ENCODE measurements at regions not wholly inside any gene's neighbourhood (a gene's known extent, or its start where the extent isn't known, plus 50 kb on each side); places are given as distances from the start of the nearest gene placed in this dataset.
"Not testable (repeated sequence)": the region's sequence is repeated elsewhere in the genome, so short reads cannot be mapped to it uniquely, and the experiment has no call there.

- not testable (repeated sequence) for H3K4me3 Mint-ChIP-seq, H3K27ac Mint-ChIP-seq, H3K9me3 Mint-ChIP-seq
These were observed 243.6 kb downstream of the CWH43 start for GRCh38 chr4:49229713-49230112.

GRCh38 chr4:49233346-49233745, 247.3 kb downstream of the CWH43 start:
- not testable (repeated sequence) for DNase-seq; H3K36me3 Mint-ChIP-seq (ENCODE audit: low read depth); H3K27ac Mint-ChIP-seq

More at GRCh38 chr4:49229713-49230112, 243.6 kb downstream of the CWH43 start:
- not testable (repeated sequence) for H3K27me3 Mint-ChIP-seq; DNase-seq; H3K36me3 Mint-ChIP-seq (ENCODE audit: low read depth); H3K4me1 Mint-ChIP-seq (ENCODE audit: low read depth)

GRCh38 chr4:49233749-49234148, 247.7 kb downstream of the CWH43 start:
- H3K4me3 Mint-ChIP-seq; H3K9me3 Mint-ChIP-seq; H3K36me3 Mint-ChIP-seq (ENCODE audit: low read depth); H3K4me1 Mint-ChIP-seq (ENCODE audit: low read depth); DNase-seq; H3K27ac Mint-ChIP-seq; H3K27me3 Mint-ChIP-seq: not testable (repeated sequence)

More at GRCh38 chr4:49233346-49233745, 247.3 kb downstream of the CWH43 start:
- not testable (repeated sequence) for H3K4me1 Mint-ChIP-seq (ENCODE audit: low read depth); H3K9me3 Mint-ChIP-seq; H3K27me3 Mint-ChIP-seq; H3K4me3 Mint-ChIP-seq

- DNase-seq; H3K9me3 Mint-ChIP-seq; H3K36me3 Mint-ChIP-seq (ENCODE audit: low read depth); H3K4me1 Mint-ChIP-seq (ENCODE audit: low read depth); H3K27me3 Mint-ChIP-seq; H3K4me3 Mint-ChIP-seq; H3K27ac Mint-ChIP-seq: not testable (repeated sequence)
These were observed 248.3 kb downstream of the CWH43 start for GRCh38 chr4:49234382-49234781.

GRCh38 chr4:49235413-49236160, 249.5 kb downstream of the CWH43 start:
- not testable (repeated sequence) for H3K27me3 Mint-ChIP-seq; H3K36me3 Mint-ChIP-seq (ENCODE audit: low read depth); H3K27ac Mint-ChIP-seq; H3K4me1 Mint-ChIP-seq (ENCODE audit: low read depth); DNase-seq; H3K4me3 Mint-ChIP-seq; H3K9me3 Mint-ChIP-seq

GRCh38 chr4:49236474-49236873, 250.4 kb downstream of the CWH43 start:
- not testable (repeated sequence) for H3K4me3 Mint-ChIP-seq; H3K27ac Mint-ChIP-seq; H3K9me3 Mint-ChIP-seq; DNase-seq; H3K36me3 Mint-ChIP-seq (ENCODE audit: low read depth); H3K4me1 Mint-ChIP-seq (ENCODE audit: low read depth); H3K27me3 Mint-ChIP-seq

- not testable (repeated sequence) for H3K27me3 Mint-ChIP-seq; H3K9me3 Mint-ChIP-seq; H3K4me3 Mint-ChIP-seq; H3K27ac Mint-ChIP-seq; H3K36me3 Mint-ChIP-seq (ENCODE audit: low read depth); DNase-seq; H3K4me1 Mint-ChIP-seq (ENCODE audit: low read depth)
These were observed 255.2 kb downstream of the CWH43 start for GRCh38 chr4:49241295-49241694.

- not testable (repeated sequence) for H3K4me3 Mint-ChIP-seq; H3K27me3 Mint-ChIP-seq; H3K9me3 Mint-ChIP-seq; H3K36me3 Mint-ChIP-seq (ENCODE audit: low read depth); H3K4me1 Mint-ChIP-seq (ENCODE audit: low read depth); DNase-seq; H3K27ac Mint-ChIP-seq
These were observed 276.7 kb downstream of the CWH43 start for GRCh38 chr4:49262786-49263185.

- not testable (repeated sequence) for DNase-seq, H3K27ac Mint-ChIP-seq
These were observed 284.4 kb downstream of the CWH43 start for GRCh38 chr4:49270435-49270834.

GRCh38 chr4:49270912-49271311, 284.8 kb downstream of the CWH43 start:
- H3K27me3 Mint-ChIP-seq; H3K4me1 Mint-ChIP-seq (ENCODE audit: low read depth); H3K4me3 Mint-ChIP-seq: not testable (repeated sequence)

More at GRCh38 chr4:49270435-49270834, 284.4 kb downstream of the CWH43 start:
- H3K9me3 Mint-ChIP-seq; H3K36me3 Mint-ChIP-seq (ENCODE audit: low read depth); H3K27me3 Mint-ChIP-seq; H3K4me3 Mint-ChIP-seq; H3K4me1 Mint-ChIP-seq (ENCODE audit: low read depth): not testable (repeated sequence)

GRCh38 chr4:49285905-49286304, 299.8 kb downstream of the CWH43 start:
- H3K4me1 Mint-ChIP-seq (ENCODE audit: low read depth); H3K27me3 Mint-ChIP-seq; H3K4me3 Mint-ChIP-seq; DNase-seq; H3K27ac Mint-ChIP-seq; H3K9me3 Mint-ChIP-seq; H3K36me3 Mint-ChIP-seq (ENCODE audit: low read depth): not testable (repeated sequence)

More at GRCh38 chr4:49270912-49271311, 284.8 kb downstream of the CWH43 start:
- not testable (repeated sequence) for H3K9me3 Mint-ChIP-seq; H3K27ac Mint-ChIP-seq; H3K36me3 Mint-ChIP-seq (ENCODE audit: low read depth); DNase-seq

GRCh38 chr4:49286926-49287745, 301.1 kb downstream of the CWH43 start:
- H3K4me3 Mint-ChIP-seq; H3K4me1 Mint-ChIP-seq (ENCODE audit: low read depth); H3K27ac Mint-ChIP-seq; DNase-seq; H3K36me3 Mint-ChIP-seq (ENCODE audit: low read depth); H3K27me3 Mint-ChIP-seq; H3K9me3 Mint-ChIP-seq: not testable (repeated sequence)

GRCh38 chr4:49287893-49288292, 301.8 kb downstream of the CWH43 start:
- H3K9me3 Mint-ChIP-seq; H3K36me3 Mint-ChIP-seq (ENCODE audit: low read depth); H3K4me1 Mint-ChIP-seq (ENCODE audit: low read depth); DNase-seq; H3K4me3 Mint-ChIP-seq; H3K27ac Mint-ChIP-seq; H3K27me3 Mint-ChIP-seq: not testable (repeated sequence)

GRCh38 chr4:49288796-49289195, 302.7 kb downstream of the CWH43 start:
- DNase-seq; H3K9me3 Mint-ChIP-seq; H3K27me3 Mint-ChIP-seq; H3K4me3 Mint-ChIP-seq; H3K36me3 Mint-ChIP-seq (ENCODE audit: low read depth); H3K4me1 Mint-ChIP-seq (ENCODE audit: low read depth); H3K27ac Mint-ChIP-seq: not testable (repeated sequence)

GRCh38 chr4:49314815-49315214, 328.7 kb downstream of the CWH43 start:
- not testable (repeated sequence) for H3K27ac Mint-ChIP-seq; DNase-seq; H3K4me1 Mint-ChIP-seq (ENCODE audit: low read depth); H3K27me3 Mint-ChIP-seq; H3K36me3 Mint-ChIP-seq (ENCODE audit: low read depth); H3K4me3 Mint-ChIP-seq
- peaks cover 22% of the 10 kb centered on the region for H3K9me3 Mint-ChIP-seq
